Peyer's patch (tissue), 4 donors: ENCODE measurements at regions not wholly inside any gene's neighbourhood (a gene's known extent, or its start where the extent isn't known, plus 50 kb on each side); places are given as distances from the start of the nearest gene placed in this dataset.
"Not testable (repeated sequence)": the region's sequence is repeated elsewhere in the genome, so short reads cannot be mapped to it uniquely, and the experiment has no call there.

ENCODE experiments used
- DNase-seq, 3 donors: peaks; one replicate each; pipeline ENCODE4 v3.0.0-alpha.2; 2017 to 2019
- H3K27ac ChIP-seq, 4 donors: fragments of 200-600 bp; sonication (generic); one replicate each; pipeline ENCODE4 v1.5.1; 2016 to 2019
- H3K27me3 ChIP-seq, 2 donors: fragments of 200-600 bp; sonication (generic); one replicate each; pipeline ENCODE4 v1.5.1; 2019
- H3K36me3 ChIP-seq, 3 donors: fragments of 200-600 bp; sonication (generic); one replicate each; pipeline ENCODE4 v1.5.1; 2016 to 2019
- H3K4me1 ChIP-seq, 4 donors: fragments of 200-600 bp; sonication (generic); one replicate each; pipeline ENCODE4 v1.5.1; 2016 to 2019
- H3K4me3 ChIP-seq, 4 donors: fragments of 200-600 bp; sonication (generic); 1 replicate in 3 of 4; 2 replicates in 1 of 4; pipeline ENCODE4 v1.5.1; 2016 to 2019; ENCODE audit warnings: mild to moderate bottlenecking in 1 of 4
- H3K9me3 ChIP-seq, 4 donors: fragments of 200-600 bp; sonication (generic); one replicate each; pipeline ENCODE4 v1.5.1; 2016 to 2019; ENCODE audit warnings: mild to moderate bottlenecking in 1 of 4
- POLR2A ChIP-seq, 2 donors: fragments of 450-650 bp; IDR thresholded peaks; one replicate each; pipeline ENCODE4 v1.5.1; 2017; ENCODE audit warnings: antibody characterized with exemption in 2 of 2, mild to moderate bottlenecking in 2 of 2, moderate library complexity in 2 of 2
- TF ChIP-seq, protein P1 (sequence below), 6 experiments: fragments of 450-650 bp in 4 of 6; fragments of 200-600 bp in 2 of 6; sonication (generic) in 1 of 6; IDR thresholded peaks; one replicate each; pipeline ENCODE4 v1.5.1; 2017 to 2019; ENCODE audit warnings: antibody characterized with exemption in 6 of 6, mild to moderate bottlenecking in 3 of 6, moderate library complexity in 1 of 6

DNA sequence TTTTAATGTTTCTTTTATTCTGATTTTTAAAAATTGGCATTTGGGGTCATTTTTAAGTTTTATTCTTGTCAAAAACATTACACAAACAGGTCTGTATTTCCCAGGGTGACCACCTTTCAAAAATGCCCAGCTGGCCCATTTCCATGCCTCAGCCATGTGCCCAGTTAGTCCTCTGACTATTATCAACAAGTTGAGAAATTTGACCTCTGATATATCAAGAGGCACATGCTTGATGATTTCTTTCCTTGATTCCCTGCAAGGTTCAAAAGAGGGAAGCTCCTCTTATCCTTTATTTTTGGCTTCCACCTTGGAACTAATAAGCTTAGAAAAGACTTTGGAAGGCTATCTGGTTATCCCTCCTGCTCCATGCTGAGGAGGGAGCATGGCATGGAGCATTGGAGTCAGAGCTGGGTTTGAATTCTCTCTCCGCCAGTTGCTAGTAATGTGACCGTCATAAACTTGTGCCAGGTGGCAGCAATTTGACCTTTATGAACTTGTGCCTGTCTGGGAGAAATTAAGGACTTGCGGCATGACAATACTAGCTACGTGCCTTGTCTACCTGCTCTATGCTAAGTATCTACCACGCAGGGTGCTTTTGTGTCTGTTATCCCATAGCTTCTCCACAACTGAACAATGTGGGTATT is 122.4 kb upstream of the SLC4A4 start:
- H3K27ac ChIP-seq = no peak overlapping the region
- H3K36me3 ChIP-seq = no peaks in the 10 kb centered on the region
- no peaks in the 10 kb centered on the region for H3K9me3 ChIP-seq
- no peak overlapping the region for H3K4me3 ChIP-seq
- H3K4me1 ChIP-seq = peaks cover 0 to 5% (median 0%) of the 10 kb centered on the region in 4 donors
- no peaks in the 10 kb centered on the region for H3K27me3 ChIP-seq
- TF ChIP-seq POLR2A (IDR thresholded peaks at IDR 0.05) = no peak
- TF ChIP-seq, protein P1, sequence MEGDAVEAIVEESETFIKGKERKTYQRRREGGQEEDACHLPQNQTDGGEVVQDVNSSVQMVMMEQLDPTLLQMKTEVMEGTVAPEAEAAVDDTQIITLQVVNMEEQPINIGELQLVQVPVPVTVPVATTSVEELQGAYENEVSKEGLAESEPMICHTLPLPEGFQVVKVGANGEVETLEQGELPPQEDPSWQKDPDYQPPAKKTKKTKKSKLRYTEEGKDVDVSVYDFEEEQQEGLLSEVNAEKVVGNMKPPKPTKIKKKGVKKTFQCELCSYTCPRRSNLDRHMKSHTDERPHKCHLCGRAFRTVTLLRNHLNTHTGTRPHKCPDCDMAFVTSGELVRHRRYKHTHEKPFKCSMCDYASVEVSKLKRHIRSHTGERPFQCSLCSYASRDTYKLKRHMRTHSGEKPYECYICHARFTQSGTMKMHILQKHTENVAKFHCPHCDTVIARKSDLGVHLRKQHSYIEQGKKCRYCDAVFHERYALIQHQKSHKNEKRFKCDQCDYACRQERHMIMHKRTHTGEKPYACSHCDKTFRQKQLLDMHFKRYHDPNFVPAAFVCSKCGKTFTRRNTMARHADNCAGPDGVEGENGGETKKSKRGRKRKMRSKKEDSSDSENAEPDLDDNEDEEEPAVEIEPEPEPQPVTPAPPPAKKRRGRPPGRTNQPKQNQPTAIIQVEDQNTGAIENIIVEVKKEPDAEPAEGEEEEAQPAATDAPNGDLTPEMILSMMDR (IDR thresholded peaks at IDR 0.05) = no peak
- no peak for DNase-seq

DNA sequence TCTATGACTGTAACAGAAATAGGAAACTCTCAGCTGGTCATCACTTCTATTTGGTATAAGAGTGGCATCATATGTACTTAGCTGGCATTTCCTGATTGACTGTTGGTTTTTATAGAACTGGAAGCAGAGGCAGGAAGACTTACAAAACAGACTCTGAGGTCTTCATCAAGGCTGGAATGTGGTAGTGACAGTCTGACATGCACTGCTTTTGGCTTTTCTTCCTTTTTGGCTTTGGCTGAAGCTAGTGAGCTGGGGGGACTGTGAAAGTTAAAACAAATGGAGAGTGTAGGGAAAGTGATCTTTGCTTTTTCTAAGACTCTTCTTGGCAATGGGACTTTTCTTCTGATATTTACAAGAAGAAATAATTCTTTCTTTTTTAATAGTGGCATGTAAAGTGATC is 121.1 kb upstream of the SLC4A4 start:
- Histone ChIP-seq H3K27me3 (no peaks in the 10 kb centered on the region), H3K36me3 (no peaks in the 10 kb centered on the region), H3K4me3 (no peak overlapping the region), H3K27ac (no peak overlapping the region), H3K4me1 (no peaks in the 10 kb centered on the region), H3K9me3 (no peaks in the 10 kb centered on the region)
- DNase-seq = no peak
- TF ChIP-seq, protein P1 (IDR thresholded peaks at IDR 0.05) = no peak
- TF ChIP-seq POLR2A (IDR thresholded peaks at IDR 0.05) = no peak

DNA sequence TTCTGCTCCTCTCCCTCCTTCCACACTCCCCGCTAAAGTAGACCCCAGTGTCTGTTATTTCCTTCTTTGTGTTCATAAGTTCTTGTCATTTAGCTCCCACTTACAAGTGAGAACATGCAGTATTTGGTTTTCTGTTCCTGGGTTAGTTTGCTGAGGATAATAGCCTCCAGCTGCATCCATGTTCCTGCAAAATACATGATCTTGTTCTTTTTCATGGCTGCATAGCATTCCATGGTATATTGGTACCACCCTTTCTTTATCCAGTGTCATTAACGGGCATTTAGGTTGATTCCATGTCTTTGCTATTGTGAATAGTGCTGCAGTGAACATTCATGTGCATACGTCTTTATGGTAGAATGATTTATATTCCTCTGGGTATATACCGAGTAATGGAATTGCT is 118.0 kb upstream of the SLC4A4 start:
- not testable (repeated sequence) for H3K4me1 ChIP-seq, H3K36me3 ChIP-seq, H3K27ac ChIP-seq, H3K9me3 ChIP-seq, DNase-seq, H3K27me3 ChIP-seq, H3K4me3 ChIP-seq

DNA sequence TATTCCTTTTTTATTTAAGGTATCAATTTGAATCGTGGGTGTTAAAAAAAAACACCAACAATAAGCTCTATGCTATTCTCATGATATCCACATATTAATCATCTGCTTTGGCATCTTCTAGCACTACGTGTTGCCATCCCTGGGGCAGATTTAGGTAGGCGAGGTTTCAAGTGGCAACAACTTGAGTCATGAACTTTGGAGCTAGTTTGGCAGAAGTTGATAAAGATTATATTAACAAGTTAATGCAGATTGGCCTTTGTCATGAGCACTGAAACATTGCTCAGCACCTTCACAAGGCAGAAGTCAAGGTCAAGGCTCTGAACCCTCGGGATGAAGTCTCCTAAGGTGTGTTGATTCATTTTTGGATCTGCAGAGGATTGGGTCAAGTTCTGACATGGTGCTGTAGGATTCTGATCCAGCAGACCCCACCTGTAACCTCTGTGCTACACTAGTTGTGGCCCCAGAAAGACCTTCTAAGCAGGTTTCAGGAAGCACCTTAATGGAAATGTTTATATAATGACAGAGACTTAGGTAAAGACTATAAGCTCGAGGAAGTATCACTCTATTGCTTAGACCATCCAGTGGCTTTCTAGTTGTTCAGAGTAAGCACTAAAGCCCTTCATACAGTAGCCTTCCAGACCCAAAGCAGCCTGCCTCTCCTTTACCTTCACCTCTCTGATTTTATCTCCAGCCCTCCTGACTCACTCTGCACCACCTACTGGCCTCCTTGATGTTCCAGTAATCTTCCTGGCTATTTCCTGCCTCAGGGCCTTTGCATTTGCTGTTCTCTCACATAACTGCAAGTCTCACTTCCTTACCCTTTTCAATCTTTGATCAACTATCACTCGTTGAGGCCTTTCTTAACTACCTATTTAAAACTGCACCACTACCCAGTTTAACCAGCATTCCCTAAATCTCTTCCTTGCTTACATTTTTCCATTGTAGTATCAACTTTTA is 117.0 kb upstream of the SLC4A4 start:
- TF ChIP-seq, protein P1 (IDR thresholded peaks at IDR 0.05) = peak in 1 of 6 experiments; percentile 2
- TF ChIP-seq POLR2A (IDR thresholded peaks at IDR 0.05) = no peak
- H3K27ac ChIP-seq = peak overlapping the region in 2 of 4 donors; percentile 2 to 46
- DNase-seq = no peak
- H3K4me1 ChIP-seq = no peaks in the 10 kb centered on the region
- H3K36me3 ChIP-seq = no peaks in the 10 kb centered on the region
- no peaks in the 10 kb centered on the region for H3K9me3 ChIP-seq
- no peaks in the 10 kb centered on the region for H3K27me3 ChIP-seq
- no peak overlapping the region for H3K4me3 ChIP-seq

DNA sequence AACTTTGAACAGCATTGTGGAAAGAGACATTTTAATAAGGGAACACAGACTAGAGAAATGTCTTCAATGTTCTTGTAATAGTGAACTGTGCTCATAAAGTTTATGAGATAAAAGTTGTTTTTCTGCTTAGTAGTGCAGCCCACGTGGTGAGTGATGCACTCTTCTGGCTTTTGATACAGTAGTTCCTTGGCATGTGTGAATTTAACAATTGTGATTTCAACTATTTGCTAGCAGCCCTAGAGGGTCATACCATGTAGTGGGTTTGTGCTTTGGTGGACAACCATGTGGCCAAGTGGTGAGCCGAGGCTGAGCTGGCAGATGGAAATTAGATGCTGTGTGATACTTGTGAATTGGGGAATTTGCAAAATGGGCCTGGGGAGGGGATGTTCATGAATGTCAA is 116.2 kb upstream of the SLC4A4 start:
- Histone ChIP-seq H3K4me1 (no peaks in the 10 kb centered on the region), H3K27me3 (no peaks in the 10 kb centered on the region), H3K4me3 (no peak overlapping the region), H3K36me3 (no peaks in the 10 kb centered on the region), H3K27ac (no peak overlapping the region), H3K9me3 (no peaks in the 10 kb centered on the region)
- DNase-seq = no peak
- no peak for TF ChIP-seq POLR2A (IDR thresholded peaks at IDR 0.05)
- TF ChIP-seq, protein P1 (IDR thresholded peaks at IDR 0.05) = no peak
